Urinary bladder (tissue), 3 donors: ENCODE measurements at regions not wholly inside any gene's neighbourhood (a gene's known extent, or its start where the extent isn't known, plus 50 kb on each side); places are given as distances from the start of the nearest gene placed in this dataset.
"Not testable (repeated sequence)": the region's sequence is repeated elsewhere in the genome, so short reads cannot be mapped to it uniquely, and the experiment has no call there.

Source experiments
- DNase-seq: peaks from one replicate; pipeline ENCODE4 v3.0.0-alpha.2; 2015; ENCODE audit errors: extremely low spot score
- H3K27ac ChIP-seq: one replicate; pipeline ENCODE4 v1.5.1; 2013; ENCODE audit warnings: low read depth, mild to moderate bottlenecking, moderate library complexity
- H3K36me3 ChIP-seq: one replicate; pipeline ENCODE4 v1.6.1; 2013; ENCODE audit warnings: mild to moderate bottlenecking, moderate library complexity; ENCODE audit not compliant: insufficient read depth
- H3K4me1 ChIP-seq: one replicate; pipeline ENCODE4 v1.6.1; 2013; ENCODE audit warnings: mild to moderate bottlenecking, moderate library complexity; ENCODE audit not compliant: insufficient read depth
- H3K4me3 ChIP-seq: one replicate; pipeline ENCODE4 v1.5.1; 2013; ENCODE audit warnings: low read depth, low read length
- WGBS: extraction: QIAGEN DNeasy Blood & Tissue Kit; methylation state at CpG from one replicate; pipeline ENCODE4 v1.1.7; 2013; 5-methylcytosine and 5-hydroxymethylcytosine counted together
- donor health status: healthy with polysubstance abuse.
- donor health status: healthy.

DNA sequence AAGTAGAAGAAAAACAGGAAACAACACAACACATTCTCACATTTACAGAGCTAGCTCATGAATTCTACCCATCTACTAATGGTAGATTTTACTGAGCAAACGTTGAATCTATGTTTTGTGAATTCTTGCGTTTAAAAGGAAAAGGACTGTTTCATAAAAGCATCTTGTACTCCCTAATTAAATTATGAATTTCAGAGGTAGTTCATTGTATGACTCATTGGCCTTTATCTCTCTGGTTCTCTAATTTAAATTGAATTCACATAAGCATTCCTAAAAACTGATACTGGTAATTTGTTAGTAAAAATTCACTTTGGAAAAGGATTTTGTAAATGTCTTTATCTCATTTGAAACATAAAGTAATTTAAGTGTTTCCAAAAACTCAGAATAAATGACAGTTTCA lies 687.3 kb downstream of the BRINP3 start:
- H3K4me3 ChIP-seq = no peak overlapping the region
- no peak for DNase-seq
- no peak overlapping the region for H3K27ac ChIP-seq
- H3K36me3 ChIP-seq = no peaks in the 10 kb centered on the region
- no peaks in the 10 kb centered on the region for H3K4me1 ChIP-seq
- WGBS = 89% methylated on average over 2 of the region's 2 CpGs

GRCh38 chr1:189803364-189803763 lies 674.3 kb downstream of the BRINP3 start:
- Histone ChIP-seq H3K4me3 (no peak overlapping the region), H3K4me1 (no peaks in the 10 kb centered on the region), H3K27ac (no peak overlapping the region), H3K36me3 (no peaks in the 10 kb centered on the region)
- DNase-seq = no peak
- 63% methylated on average over 3 of the region's 3 CpGs for WGBS

DNA sequence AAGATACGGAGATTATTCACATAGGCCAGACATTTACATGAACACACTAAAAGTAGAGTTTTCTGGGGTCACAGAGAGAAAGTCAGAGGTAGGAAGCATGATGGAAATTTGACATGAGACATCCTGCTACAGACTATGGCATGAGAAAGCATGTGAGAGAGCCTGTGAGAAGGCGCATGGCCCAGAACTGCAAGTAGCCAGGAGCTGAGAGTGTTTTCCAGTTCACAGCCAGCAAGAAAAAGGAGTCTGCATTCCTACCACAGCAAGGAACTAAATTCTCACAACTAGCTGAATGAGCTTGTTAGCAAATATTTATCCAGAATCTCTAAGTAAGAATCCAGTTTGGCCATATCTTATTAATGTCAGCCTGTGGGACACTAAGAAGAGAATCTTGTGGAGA lies 673.3 kb downstream of the BRINP3 start:
- 92% methylated on average over 2 of the region's 2 CpGs for WGBS
- H3K27ac ChIP-seq = no peak overlapping the region
- H3K4me3 ChIP-seq = no peak overlapping the region
- no peaks in the 10 kb centered on the region for H3K4me1 ChIP-seq
- DNase-seq = no peak
- H3K36me3 ChIP-seq = no peaks in the 10 kb centered on the region

DNA sequence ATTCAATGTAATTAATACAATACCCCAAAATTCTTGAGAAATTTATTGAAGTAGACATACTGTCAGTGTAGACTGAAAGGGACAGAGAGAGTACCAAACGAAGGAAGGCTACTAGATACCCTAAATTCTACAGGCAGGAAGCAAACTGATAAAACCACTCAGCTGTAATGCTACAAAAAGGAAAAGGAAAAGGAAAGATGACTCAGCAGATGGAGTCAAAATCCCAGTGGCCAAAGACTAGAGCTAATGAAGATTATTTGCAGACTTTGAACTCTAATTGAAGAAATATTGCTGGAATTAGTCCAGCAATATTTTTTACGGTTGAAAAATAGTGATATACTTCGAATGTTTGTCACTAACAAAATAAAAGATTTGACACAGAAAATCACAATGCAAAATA lies 671.9 kb downstream of the BRINP3 start:
- WGBS = 64% methylated on average over 3 of the region's 3 CpGs
- no peaks in the 10 kb centered on the region for H3K36me3 ChIP-seq
- no peak overlapping the region for H3K4me3 ChIP-seq
- no peak for DNase-seq
- H3K27ac ChIP-seq = no peak overlapping the region
- H3K4me1 ChIP-seq = no peaks in the 10 kb centered on the region

DNA sequence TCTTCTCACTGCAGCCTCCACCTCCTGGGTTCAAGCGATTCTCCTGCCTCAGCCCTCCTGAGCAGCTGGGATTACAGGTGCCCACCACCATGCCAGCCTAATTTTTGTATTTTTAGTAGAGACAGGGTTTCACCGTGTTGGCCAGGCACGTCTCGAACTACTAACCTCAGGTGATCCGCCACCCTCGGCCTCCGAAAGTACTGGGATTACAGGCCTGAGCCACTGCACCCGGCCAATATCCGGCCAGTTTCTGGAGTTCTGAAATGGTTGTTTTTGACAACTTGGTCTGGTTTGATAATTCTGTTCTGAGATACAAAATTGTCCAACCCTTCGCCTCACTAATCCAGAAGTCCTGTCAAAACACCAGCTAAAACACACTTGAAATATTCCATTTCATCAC lies 667.0 kb downstream of the BRINP3 start:
- WGBS = 88% methylated on average over 10 of the region's 10 CpGs
- not testable (repeated sequence) for H3K36me3 ChIP-seq, H3K4me1 ChIP-seq, H3K4me3 ChIP-seq, DNase-seq, H3K27ac ChIP-seq

DNA sequence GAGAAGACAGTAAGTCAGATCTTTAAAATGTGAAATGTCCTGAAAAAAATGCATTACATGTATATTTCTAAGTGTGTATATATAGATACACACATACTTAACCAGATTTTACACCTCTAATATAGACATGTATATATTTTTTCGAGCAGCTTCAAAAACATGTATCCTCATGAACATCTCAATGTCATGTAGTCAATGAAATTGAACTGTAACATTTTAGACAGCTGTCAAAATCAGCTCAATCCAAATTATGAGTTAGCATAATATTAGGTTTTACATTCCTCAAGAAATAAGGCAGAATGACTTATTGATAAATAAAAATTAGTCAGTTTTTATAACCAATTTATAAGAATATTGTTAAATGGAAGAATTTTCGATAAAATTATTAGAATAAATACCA lies 665.7 kb downstream of the BRINP3 start:
- no peak for DNase-seq
- no peaks in the 10 kb centered on the region for H3K36me3 ChIP-seq

GRCh38 chr1:189816558-189816957 lies 661.1 kb downstream of the BRINP3 start:
- H3K27ac ChIP-seq = no peak overlapping the region
- WGBS = 80% methylated on average over 1 of the region's 1 CpG
- H3K4me1 ChIP-seq = no peaks in the 10 kb centered on the region
- no peaks in the 10 kb centered on the region for H3K36me3 ChIP-seq
- H3K4me3 ChIP-seq = no peak overlapping the region
- DNase-seq = no peak

More for the DNA sequence above, 665.7 kb downstream of the BRINP3 start:
- no peak overlapping the region for H3K27ac ChIP-seq
- WGBS = 90% methylated on average over 2 of the region's 2 CpGs
- no peak overlapping the region for H3K4me3 ChIP-seq
- no peaks in the 10 kb centered on the region for H3K4me1 ChIP-seq

DNA sequence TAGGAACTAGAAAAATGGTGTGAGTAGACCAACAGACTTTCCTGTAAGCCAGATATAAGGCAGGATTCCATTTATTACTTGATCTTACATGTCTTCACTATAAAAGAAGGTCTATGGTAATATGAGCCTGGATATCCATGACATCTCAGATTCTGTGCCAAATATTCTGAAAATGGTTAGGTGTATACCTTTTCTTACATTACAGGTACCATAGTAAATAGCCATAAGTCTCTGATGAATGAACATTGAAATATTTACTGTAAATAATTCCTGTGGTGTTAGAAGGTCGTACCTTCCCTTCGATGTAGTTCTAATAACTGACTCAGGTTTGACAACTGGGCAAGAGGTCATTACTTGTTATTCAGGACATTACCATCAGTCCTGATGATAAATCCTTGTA lies 657.9 kb downstream of the BRINP3 start:
- 70% methylated on average over 2 of the region's 2 CpGs for WGBS
- Histone ChIP-seq H3K36me3 (no peaks in the 10 kb centered on the region), H3K4me1 (no peaks in the 10 kb centered on the region), H3K27ac (no peak overlapping the region), H3K4me3 (no peak overlapping the region)
- DNase-seq = no peak

- WGBS = 20% methylated on average over 1 of the region's 1 CpG
These were observed 655.8 kb downstream of the BRINP3 start for GRCh38 chr1:189821833-189822232.

DNA sequence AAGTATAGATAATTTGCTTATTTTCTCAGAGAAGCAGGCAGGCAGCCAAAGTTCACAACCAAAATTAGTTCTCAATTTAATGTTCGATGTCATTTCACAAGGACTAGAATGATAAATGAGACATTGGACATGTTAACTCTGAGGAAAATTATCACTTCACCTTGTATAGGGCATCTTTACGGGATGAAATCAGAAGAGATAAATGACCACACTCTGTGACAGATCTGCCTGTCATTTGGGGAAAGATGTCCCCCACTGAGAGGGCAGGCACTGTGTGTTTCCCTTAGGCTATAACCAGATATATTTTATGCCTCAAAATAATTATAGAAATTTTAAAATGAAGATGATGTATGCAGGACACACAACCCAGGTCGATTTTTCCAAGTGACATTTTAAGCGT lies 642.9 kb downstream of the BRINP3 start:
- no peaks in the 10 kb centered on the region for H3K36me3 ChIP-seq
- H3K4me3 ChIP-seq = no peak overlapping the region
- no peak for DNase-seq
- no peak overlapping the region for H3K27ac ChIP-seq
- no peaks in the 10 kb centered on the region for H3K4me1 ChIP-seq
- WGBS = 73% methylated on average over 4 of the region's 4 CpGs

More at GRCh38 chr1:189821833-189822232, 655.8 kb downstream of the BRINP3 start:
- DNase-seq = no peak
- no peak overlapping the region for H3K27ac ChIP-seq
- H3K4me1 ChIP-seq = no peaks in the 10 kb centered on the region
- no peak overlapping the region for H3K4me3 ChIP-seq
- no peaks in the 10 kb centered on the region for H3K36me3 ChIP-seq

GRCh38 chr1:189847613-189848012 lies 630.1 kb downstream of the BRINP3 start:
- Histone ChIP-seq H3K27ac (no peak overlapping the region), H3K36me3 (no peaks in the 10 kb centered on the region), H3K4me3 (no peak overlapping the region), H3K4me1 (no peaks in the 10 kb centered on the region)
- 84% methylated on average over 2 of the region's 2 CpGs for WGBS
- no peak for DNase-seq

DNA sequence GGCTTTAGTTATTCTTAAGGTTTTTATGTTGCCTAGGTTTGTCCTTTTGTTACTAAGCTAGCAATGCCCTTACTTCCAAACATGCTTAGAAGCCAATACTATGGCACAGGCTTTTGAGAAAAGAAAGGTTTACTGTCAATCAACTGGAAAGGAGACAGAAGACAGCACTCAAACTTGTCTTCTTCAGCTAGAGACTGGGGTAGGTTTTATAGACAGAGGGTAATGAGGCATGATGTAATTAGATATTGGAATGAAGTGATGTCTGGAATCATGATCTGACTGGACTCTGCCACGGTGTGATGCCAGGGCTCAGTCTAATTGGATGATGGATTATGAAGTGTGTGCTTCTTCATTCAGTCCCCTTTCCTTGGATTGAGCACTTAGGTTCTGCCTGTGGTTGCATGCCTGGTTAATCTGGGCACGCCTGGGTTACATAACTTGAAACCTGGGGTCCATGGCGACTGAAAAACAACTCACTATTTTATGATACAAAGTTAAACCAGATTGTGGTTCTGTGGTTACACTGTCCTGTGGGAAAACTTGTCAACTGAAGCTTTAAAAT lies 625.8 kb downstream of the BRINP3 start:
- 85% methylated on average over 3 of the region's 3 CpGs for WGBS
- Histone ChIP-seq H3K4me1 (no peaks in the 10 kb centered on the region), H3K27ac (no peak overlapping the region), H3K4me3 (no peak overlapping the region), H3K36me3 (no peaks in the 10 kb centered on the region)
- DNase-seq = no peak

DNA sequence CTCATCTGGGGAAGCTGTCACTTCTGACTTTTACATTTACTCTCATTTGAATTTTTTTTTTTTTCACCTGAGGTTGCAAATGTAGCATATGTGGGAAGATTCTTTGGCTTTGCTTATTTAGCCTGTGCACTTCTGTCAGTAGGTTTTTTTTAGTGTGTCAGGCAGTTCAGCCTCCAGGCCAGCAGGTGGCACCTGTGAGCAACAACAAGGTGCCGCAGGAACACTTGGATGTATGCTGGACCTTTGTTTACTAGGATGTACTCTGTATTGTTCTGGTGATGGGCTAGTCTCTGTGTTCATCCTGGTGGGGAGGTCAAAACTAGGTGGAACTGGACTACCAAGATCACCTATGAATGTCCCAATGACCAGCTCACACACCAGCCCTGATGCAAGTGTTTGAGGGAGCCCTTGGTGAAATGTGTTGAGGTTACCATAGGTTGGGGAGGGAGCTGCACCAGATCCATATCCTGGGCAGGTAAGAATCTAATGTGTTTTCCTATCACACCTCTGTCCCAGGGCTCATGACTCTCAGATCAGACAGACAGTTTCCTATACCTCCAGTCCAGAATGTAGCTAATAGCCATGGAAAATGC lies 618.2 kb downstream of the BRINP3 start:
- no peaks in the 10 kb centered on the region for H3K4me1 ChIP-seq
- DNase-seq = no peak
- WGBS = 91% methylated on average over 1 of the region's 1 CpG
- no peaks in the 10 kb centered on the region for H3K36me3 ChIP-seq
- H3K4me3 ChIP-seq = no peak overlapping the region
- no peak overlapping the region for H3K27ac ChIP-seq

DNA sequence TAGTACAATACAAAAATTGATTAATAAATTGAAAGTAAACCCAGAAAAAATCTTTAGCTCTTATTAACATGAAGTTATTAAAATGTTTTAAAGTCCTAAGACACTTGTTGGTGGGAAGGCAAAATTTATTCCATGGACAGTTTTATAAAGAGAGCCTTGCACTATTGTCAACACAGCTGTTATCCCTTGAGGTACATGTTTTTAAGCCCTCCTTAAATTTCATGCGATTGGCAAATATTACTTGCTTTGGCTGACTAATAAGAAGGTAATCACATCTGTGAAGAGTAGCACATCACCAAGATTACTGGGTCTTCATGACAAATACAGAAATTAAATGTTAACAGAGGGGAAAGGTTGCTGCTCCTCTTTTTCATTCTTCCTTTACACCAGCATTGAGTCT lies 611.1 kb downstream of the BRINP3 start:
- H3K27ac ChIP-seq = no peak overlapping the region
- H3K36me3 ChIP-seq = no peaks in the 10 kb centered on the region
- no peak overlapping the region for H3K4me3 ChIP-seq
- H3K4me1 ChIP-seq = no peaks in the 10 kb centered on the region
- WGBS = 63% methylated on average over 1 of the region's 1 CpG
- DNase-seq = no peak

GRCh38 chr1:189868021-189868420 lies 609.6 kb downstream of the BRINP3 start:
- Histone ChIP-seq H3K36me3 (no peaks in the 10 kb centered on the region), H3K27ac (no peak overlapping the region), H3K4me1 (no peaks in the 10 kb centered on the region), H3K4me3 (no peak overlapping the region)
- 46% methylated on average over 4 of the region's 4 CpGs for WGBS
- no peak for DNase-seq
